ENCODE measurements at regions not wholly inside any gene's neighbourhood (a gene's known extent, or its start where the extent isn't known, plus 50 kb on each side); places are given as distances from the start of the nearest gene placed in this dataset.

DNA sequence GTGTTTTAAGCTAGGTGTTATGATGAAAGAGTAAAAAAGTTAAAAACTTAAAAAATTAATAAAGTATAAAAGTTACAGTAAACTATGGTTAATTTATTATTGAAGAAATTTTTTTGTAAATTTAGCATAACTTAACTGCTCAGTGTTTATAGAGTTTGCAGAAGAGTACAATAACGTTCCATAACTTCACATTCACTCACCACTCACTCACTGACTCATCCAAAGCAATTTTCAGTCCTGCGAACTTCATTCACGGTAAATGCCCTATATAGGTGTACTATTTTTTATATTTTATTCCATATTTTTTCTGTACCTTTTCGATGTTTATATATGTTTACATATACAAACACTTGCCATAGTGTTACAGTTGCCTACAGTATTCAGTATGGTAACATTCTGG, 694.8 kb upstream of the SLC39A10 start:
- Histone ChIP-seq H3K4ac (replicated peaks; ENCODE audit: insufficient read length, low read depth, low read length) (no peak overlapping the region), H4K5ac (ENCODE audit: insufficient read length, low read depth, low read length) (no peak overlapping the region), H4K91ac (replicated peaks; ENCODE audit: insufficient read length, low read length) (no peak overlapping the region), H3K36me3 (ENCODE audit: control insufficient read depth in 2 of 4, insufficient read depth in 4 of 4, low read length in 3 of 4) (no peaks in the 10 kb centered on the region), H3K27me3 (replicated peaks in 1 of 4; ENCODE audit: control insufficient read depth in 3 of 4, extremely low read depth in 1 of 4, insufficient read depth in 3 of 4, low read length in 3 of 4) (no peaks in the 10 kb centered on the region), H3K9ac (replicated peaks in 1 of 4; ENCODE audit: extremely low read depth in 1 of 4, low read depth in 3 of 4, low read length in 3 of 4) (no peak overlapping the region), H2BK5ac (ENCODE audit: low read depth, low read length) (no peak overlapping the region), H3K14ac (ENCODE audit: insufficient read length) (no peak overlapping the region), H3K9me3 (ENCODE audit: insufficient read depth in 2 of 2, low read depth in 1 of 2, low read length in 1 of 2) (peaks cover 0 to 17% of the 10 kb centered on the region in 2 experiments; a peak in 3 of 4 replicates), H4K20me1 (replicated peaks in 1 of 2; ENCODE audit: control insufficient read depth in 1 of 2, insufficient read depth in 2 of 2, low read length in 2 of 2) (no peaks in the 10 kb centered on the region), H2BK120ac (replicated peaks; ENCODE audit: low read depth, low read length) (no peak overlapping the region), H2BK15ac (ENCODE audit: low read length) (no peak overlapping the region), H3K79me2 (ENCODE audit: control insufficient read depth in 1 of 2, insufficient read depth in 2 of 2, low read length in 2 of 2) (no peaks in the 10 kb centered on the region), H3K56ac (replicated peaks; ENCODE audit: insufficient read length, low read depth, low read length) (no peak overlapping the region), H2AFZ (ENCODE audit: low read length) (no peak overlapping the region), H3K79me1 (ENCODE audit: low read depth, low read length) (no peaks in the 10 kb centered on the region), H3K4me2 (ENCODE audit: insufficient read depth in 1 of 2, low read depth in 2 of 2, low read length in 2 of 2) (no peak overlapping the region), H4K8ac (ENCODE audit: extremely low read depth, insufficient read depth, low read length) (no peak overlapping the region), H2BK12ac (ENCODE audit: low read depth, low read length) (no peak overlapping the region), H3K4me3 (ENCODE audit: extremely low read depth in 1 of 4, insufficient read depth in 2 of 4, low read depth in 3 of 4, low read length in 4 of 4) (no peak overlapping the region), H3K27ac (ENCODE audit: low read depth, low read length) (no peak overlapping the region), H2BK20ac (ENCODE audit: low read length) (no peak overlapping the region), H3K23me2 (ENCODE audit: low read depth, low read length) (no peaks in the 10 kb centered on the region), H2AK5ac (ENCODE audit: low read depth, low read length) (no peak overlapping the region), H3K23ac (ENCODE audit: insufficient read length) (no peak overlapping the region), H3K18ac (ENCODE audit: extremely low read depth, low read length) (no peak overlapping the region), H3K4me1 (replicated peaks in 1 of 4; ENCODE audit: control insufficient read depth in 3 of 4, insufficient read depth in 4 of 4, low read length in 3 of 4) (no peaks in the 10 kb centered on the region)
- ChIA-PET CTCF (ENCODE audit: partially characterized antibody) (no interaction called here), POLR2A (ENCODE audit: partially characterized antibody) (no interaction called here)
- DNase-seq (ENCODE audit: low read depth in 1 of 2, low spot score in 2 of 2), result no peak
- WGBS, 2 experiments (ENCODE audit: extremely low coverage in 1 of 2, insufficient coverage in 1 of 2, insufficient read length in 1 of 2, insufficient replicate concordance in 2 of 2, low coverage in 1 of 2, low lambda C conversion rate in 2 of 2, missing lambda C conversion rate in 1 of 2), result 99% methylated on average over 4 of the region's 4 CpGs; no CpG with 5 or more reads in 1 of the 2 experiments
- FAIRE-seq, result no peak
- TF ChIP-seq HDAC6 (IDR thresholded peaks at IDR 0.05; ENCODE audit: low read depth, low read length) (no peak), TBP (IDR thresholded peaks at IDR 0.05; ENCODE audit: low read depth, low read length) (no peak), CTBP2 (IDR thresholded peaks at IDR 0.05; ENCODE audit: borderline replicate concordance, insufficient read depth, insufficient read length, low read length) (no peak), SUZ12 (IDR thresholded peaks at IDR 0.05; ENCODE audit: low read length) (no peak), SP2 (IDR thresholded peaks at IDR 0.05; ENCODE audit: low read length) (no peak), YY1 (IDR thresholded peaks at IDR 0.05; ENCODE audit: low read depth, low read length) (no peak), SIN3A (conservative IDR thresholded peaks at IDR 0.05 in 1 of 2, IDR thresholded peaks at IDR 0.05 in 1 of 2; ENCODE audit: low read depth in 1 of 2, low read length in 2 of 2) (no peak), EP300 (IDR thresholded peaks at IDR 0.05; ENCODE audit: borderline replicate concordance in 1 of 2, low read depth in 2 of 2, low read length in 2 of 2) (no peak), TAF7 (optimal IDR thresholded peaks at IDR 0.05; ENCODE audit: borderline replicate concordance, low read depth, low read length) (no peak)
- TF ChIP-seq, protein P1, sequence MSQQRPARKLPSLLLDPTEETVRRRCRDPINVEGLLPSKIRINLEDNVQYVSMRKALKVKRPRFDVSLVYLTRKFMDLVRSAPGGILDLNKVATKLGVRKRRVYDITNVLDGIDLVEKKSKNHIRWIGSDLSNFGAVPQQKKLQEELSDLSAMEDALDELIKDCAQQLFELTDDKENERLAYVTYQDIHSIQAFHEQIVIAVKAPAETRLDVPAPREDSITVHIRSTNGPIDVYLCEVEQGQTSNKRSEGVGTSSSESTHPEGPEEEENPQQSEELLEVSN (IDR thresholded peaks at IDR 0.05), result no peak
